BE2C (cell line): ENCODE measurements at regions not wholly inside any gene's neighbourhood (a gene's known extent, or its start where the extent isn't known, plus 50 kb on each side); places are given as distances from the start of the nearest gene placed in this dataset.

Experiments
- DNase-seq: peaks from one replicate; pipeline ENCODE4 v3.0.0-alpha.2; 2020
- H3K27me3 ChIP-seq: fragments of 250-450 bp; sonication (Bioruptor Pico); 2 replicates; pipeline ENCODE4 v1.5.1; 2020; ENCODE audit warnings: mild to moderate bottlenecking
- H3K36me3 ChIP-seq: fragments of 250-450 bp; sonication (Bioruptor Pico); 2 replicates; pipeline ENCODE4 v1.5.1; 2020; ENCODE audit warnings: mild to moderate bottlenecking
- H3K4me1 ChIP-seq: fragments of 250-450 bp; sonication (Bioruptor Pico); 2 replicates; pipeline ENCODE4 v1.5.1; 2020
- H3K4me3 ChIP-seq: 2 replicates; pipeline ENCODE4 v1.5.1; 2011; ENCODE audit warnings: low read depth, low read length
- H3K9me3 ChIP-seq: fragments of 250-450 bp; sonication (Bioruptor Pico); 2 replicates; pipeline ENCODE4 v1.5.1; 2020
- TF ChIP-seq, protein P1 (sequence below): IDR thresholded peaks from 2 replicates; pipeline ENCODE4 v1.5.1; 2012; ENCODE audit warnings: mild to moderate bottlenecking, low read depth, low read length

DNA sequence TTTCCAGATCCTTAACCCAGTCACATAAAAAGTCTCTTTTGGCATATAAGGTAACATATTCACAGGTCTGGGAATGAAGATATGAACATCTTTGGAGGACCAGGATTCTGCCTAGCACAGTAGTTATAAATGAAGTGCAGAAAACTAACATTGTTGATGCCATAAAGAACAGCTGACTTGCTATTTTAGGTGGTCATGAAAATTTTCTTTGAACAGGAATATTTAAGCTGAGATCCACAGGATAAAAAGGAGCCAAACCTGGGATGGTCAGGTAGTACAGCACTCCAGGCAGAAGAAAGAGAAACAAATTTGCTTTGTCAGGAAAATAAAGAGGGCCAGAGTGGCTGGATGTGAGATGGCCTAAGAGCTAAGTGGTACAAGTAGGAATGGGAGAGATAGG is 80.0 kb downstream of the CENPW start:
- no peaks in the 10 kb centered on the region for H3K4me1 ChIP-seq
- H3K4me3 ChIP-seq, result no peak overlapping the region
- H3K36me3 ChIP-seq, result no peaks in the 10 kb centered on the region
- no peak for DNase-seq
- TF ChIP-seq, protein P1, sequence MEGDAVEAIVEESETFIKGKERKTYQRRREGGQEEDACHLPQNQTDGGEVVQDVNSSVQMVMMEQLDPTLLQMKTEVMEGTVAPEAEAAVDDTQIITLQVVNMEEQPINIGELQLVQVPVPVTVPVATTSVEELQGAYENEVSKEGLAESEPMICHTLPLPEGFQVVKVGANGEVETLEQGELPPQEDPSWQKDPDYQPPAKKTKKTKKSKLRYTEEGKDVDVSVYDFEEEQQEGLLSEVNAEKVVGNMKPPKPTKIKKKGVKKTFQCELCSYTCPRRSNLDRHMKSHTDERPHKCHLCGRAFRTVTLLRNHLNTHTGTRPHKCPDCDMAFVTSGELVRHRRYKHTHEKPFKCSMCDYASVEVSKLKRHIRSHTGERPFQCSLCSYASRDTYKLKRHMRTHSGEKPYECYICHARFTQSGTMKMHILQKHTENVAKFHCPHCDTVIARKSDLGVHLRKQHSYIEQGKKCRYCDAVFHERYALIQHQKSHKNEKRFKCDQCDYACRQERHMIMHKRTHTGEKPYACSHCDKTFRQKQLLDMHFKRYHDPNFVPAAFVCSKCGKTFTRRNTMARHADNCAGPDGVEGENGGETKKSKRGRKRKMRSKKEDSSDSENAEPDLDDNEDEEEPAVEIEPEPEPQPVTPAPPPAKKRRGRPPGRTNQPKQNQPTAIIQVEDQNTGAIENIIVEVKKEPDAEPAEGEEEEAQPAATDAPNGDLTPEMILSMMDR, result no peak
- H3K9me3 ChIP-seq, result no peaks in the 10 kb centered on the region
- no peaks in the 10 kb centered on the region for H3K27me3 ChIP-seq

DNA sequence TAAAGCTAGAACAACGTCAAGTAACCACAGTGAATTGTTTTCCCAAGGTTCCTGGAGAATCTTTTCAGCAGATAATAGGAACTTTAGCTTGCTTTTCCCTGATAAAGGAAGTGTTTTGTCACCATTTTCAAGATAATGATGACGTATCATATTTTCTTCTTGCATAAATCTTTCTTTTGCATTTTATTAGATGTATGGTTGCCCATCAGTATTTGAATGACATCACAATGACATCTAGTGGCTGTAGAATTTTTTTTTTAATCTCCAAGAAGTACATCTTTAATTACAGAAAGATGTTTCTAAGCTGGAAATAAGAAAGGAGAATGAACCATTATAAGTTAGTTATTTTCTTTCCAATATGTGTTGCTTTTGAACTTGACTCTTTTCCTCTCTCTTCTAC is 83.0 kb downstream of the CENPW start:
- Histone ChIP-seq H3K4me1 (no peaks in the 10 kb centered on the region), H3K27me3 (no peaks in the 10 kb centered on the region), H3K36me3 (no peaks in the 10 kb centered on the region), H3K4me3 (no peak overlapping the region), H3K9me3 (no peaks in the 10 kb centered on the region)
- no peak for DNase-seq
- TF ChIP-seq, protein P1, result no peak

DNA sequence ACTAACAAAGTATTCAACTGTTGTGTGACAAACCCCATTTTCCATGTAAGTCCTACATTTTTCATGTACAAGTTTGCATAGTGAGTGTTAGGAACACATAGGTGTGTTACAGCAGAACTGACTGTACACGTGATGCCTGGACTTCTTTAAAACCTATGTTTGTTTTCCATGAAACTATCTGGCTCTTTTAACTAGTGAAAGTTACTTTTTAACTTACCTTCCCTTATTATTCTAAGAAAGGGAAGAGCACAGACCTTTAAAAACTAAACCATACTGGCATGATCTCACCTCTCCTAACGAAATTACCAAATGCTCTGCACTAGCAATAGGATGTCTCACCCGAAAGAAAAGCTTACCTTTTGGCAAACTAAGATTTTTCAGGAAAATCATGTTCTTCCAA is 87.8 kb downstream of the CENPW start:
- Histone ChIP-seq H3K27me3 (no peaks in the 10 kb centered on the region), H3K36me3 (no peaks in the 10 kb centered on the region), H3K9me3 (no peaks in the 10 kb centered on the region; the same call in 1 of the 2 replicates), H3K4me1 (peaks cover 5% of the 10 kb centered on the region; the same call in 1 of the 2 replicates), H3K4me3 (no peak overlapping the region)
- TF ChIP-seq, protein P1, result no peak
- DNase-seq, result no peak

DNA sequence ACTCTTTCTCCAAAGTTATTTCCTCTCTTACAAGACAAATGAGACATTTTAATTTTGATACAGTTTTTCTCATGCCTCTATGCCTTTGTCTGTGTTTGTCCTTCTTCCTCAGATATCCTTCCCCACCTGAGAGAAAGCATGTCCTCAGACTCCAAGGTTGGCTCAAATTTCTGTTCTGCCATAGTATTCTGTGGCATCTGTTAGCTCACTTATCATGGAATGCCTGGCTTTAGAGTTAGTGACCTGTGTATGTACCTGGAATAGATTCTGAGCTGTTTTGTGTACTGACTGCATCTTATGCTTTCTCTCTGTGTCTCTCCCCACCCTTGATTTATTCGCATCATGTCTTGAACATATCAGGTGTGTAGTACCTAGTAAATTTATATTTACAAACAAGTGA is 90.0 kb downstream of the CENPW start:
- no peak for DNase-seq
- peaks cover 5% of the 10 kb centered on the region; the same call in 1 of the 2 replicates for H3K4me1 ChIP-seq
- H3K36me3 ChIP-seq, result no peaks in the 10 kb centered on the region
- no peak overlapping the region for H3K4me3 ChIP-seq
- TF ChIP-seq, protein P1, result no peak
- no peaks in the 10 kb centered on the region for H3K27me3 ChIP-seq
- no peaks in the 10 kb centered on the region; the same call in 1 of the 2 replicates for H3K9me3 ChIP-seq

DNA sequence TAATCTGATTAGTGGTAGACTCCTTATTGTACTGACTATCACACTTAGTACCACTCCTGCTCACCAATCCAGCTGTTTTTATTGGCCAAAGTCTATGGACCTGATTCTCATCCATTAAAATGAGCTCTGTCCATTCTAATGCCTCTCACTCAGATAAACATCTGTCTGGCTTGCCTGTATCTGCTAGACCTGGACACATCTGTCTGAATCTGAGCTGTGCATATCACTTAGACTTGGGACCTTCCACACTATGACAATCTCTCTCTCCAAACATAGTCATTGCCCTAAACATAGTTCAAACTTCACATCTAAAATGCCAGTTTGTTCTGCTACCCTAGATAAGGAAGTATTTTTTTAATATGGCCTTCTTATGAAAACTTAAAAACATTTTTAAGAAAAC is 92.6 kb downstream of the CENPW start:
- TF ChIP-seq, protein P1, result no peak
- peaks cover 5% of the 10 kb centered on the region; the same call in 1 of the 2 replicates for H3K4me1 ChIP-seq
- H3K9me3 ChIP-seq, result no peaks in the 10 kb centered on the region; the same call in 1 of the 2 replicates
- H3K4me3 ChIP-seq, result no peak overlapping the region
- H3K27me3 ChIP-seq, result no peaks in the 10 kb centered on the region
- no peak for DNase-seq
- no peaks in the 10 kb centered on the region for H3K36me3 ChIP-seq

DNA sequence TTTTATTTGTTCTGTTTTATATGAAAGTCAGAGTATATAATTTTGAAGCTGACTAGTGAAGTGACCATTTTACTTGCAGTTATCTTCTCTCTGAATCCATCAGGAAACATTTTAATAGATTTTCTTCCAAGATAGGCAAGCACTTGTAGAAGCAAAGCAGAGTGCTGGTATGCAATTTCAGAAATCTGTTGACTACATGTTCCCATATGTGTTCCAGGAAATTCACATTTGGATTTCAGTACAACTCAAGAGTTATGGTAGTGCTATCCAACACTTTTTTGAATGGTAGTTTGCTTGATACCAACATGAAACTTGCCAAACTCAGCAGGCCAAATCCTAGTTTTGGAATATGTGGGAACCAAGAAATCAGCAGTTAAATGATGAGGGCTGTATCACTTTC is 94.0 kb downstream of the CENPW start:
- Histone ChIP-seq H3K4me1 (peaks cover 5% of the 10 kb centered on the region), H3K27me3 (no peaks in the 10 kb centered on the region), H3K4me3 (no peak overlapping the region), H3K36me3 (no peaks in the 10 kb centered on the region), H3K9me3 (no peaks in the 10 kb centered on the region; the same call in 1 of the 2 replicates)
- TF ChIP-seq, protein P1, result no peak
- DNase-seq, result no peak
